Fibroblast of villous mesenchyme (primary cell): ENCODE measurements at regions not wholly inside any gene's neighbourhood (a gene's known extent, or its start where the extent isn't known, plus 50 kb on each side); places are given as distances from the start of the nearest gene placed in this dataset.

ENCODE experiments used
- DNase-seq: peaks from one replicate; pipeline ENCODE4 v3.0.0-alpha.2; 2010; ENCODE audit warnings: low read depth
- H3K4me3 ChIP-seq: 2 replicates; pipeline ENCODE4 v1.5.1; 2011; ENCODE audit warnings: low read depth, mild to moderate bottlenecking, low read length
- CTCF ChIP-seq: IDR thresholded peaks from 2 replicates; pipeline ENCODE4 v1.5.1; 2012; ENCODE audit warnings: low read depth, mild to moderate bottlenecking, low read length; ENCODE audit not compliant: insufficient read depth

DNA sequence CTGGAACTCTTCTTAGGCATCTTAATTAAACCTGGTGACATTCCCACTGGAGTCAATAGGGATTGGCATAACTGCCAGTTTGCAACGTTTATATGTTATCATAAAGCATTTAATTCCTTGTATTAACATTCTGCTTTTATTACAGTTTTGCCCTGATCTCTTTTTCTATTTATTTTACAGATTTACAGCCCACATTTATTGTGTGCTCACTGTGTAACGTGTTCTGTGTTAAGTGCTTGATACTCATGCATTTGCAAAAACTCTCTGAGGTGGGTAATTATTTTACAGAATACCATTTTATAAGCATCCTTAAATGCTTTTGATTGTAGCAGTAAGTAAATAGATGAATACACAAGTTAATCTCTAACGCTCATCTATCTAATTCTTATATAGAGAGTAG, 341.5 kb upstream of the FAR2 start:
- H3K4me3 ChIP-seq = no peak overlapping the region
- no peak for TF ChIP-seq CTCF

DNA sequence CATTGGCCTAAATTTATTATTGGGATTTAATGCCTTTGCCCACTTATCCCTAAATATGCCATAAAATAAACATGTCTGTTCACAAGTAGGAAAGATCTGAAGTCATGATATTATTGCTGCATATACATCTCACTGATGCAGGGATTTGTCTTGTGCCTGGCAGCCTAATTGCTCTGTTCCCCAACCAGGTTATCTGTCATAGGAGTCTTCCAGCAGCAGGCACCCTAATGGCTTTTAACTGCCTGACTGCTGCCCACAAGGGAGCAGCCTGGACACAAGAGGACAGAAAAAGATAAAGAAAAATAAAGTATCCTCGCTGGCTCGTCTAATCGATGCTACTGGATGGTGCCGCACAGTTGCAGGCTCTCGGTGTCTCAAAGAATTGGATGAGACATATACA, 337.6 kb upstream of the FAR2 start:
- no peak for DNase-seq
- no peak for TF ChIP-seq CTCF
- H3K4me3 ChIP-seq = no peak overlapping the region

More for the DNA sequence above, 341.5 kb upstream of the FAR2 start:
- no peak for DNase-seq

GRCh38 chr12:28814246-28814645, 334.8 kb upstream of the FAR2 start:
- H3K4me3 ChIP-seq = no peak overlapping the region
- TF ChIP-seq CTCF = no peak
- DNase-seq = no peak

DNA sequence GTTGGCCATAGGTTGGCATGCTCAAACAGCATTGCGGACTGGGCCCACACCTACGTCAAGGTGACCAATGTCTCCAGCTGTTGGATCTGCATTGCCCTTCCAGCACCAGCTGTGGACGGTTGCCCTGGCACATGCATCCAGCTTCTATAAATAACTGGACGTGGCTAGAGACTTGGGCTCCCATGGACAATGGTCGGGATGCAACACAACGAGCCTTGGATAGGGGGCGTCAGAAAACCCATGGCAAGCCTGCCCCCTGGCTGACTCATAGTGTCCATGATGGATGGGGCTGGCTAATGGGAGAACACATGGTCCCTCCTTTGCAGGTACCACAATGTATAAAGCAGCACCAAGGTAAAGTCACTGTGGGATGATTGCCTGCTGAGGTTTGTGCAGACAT, 331.6 kb upstream of the FAR2 start:
- no peak for DNase-seq
- TF ChIP-seq CTCF = no peak
- no peak overlapping the region for H3K4me3 ChIP-seq

GRCh38 chr12:28824193-28824846, 324.8 kb upstream of the FAR2 start:
- H3K4me3 ChIP-seq = no peak overlapping the region
- DNase-seq = peak; percentile 5
- no peak for TF ChIP-seq CTCF

DNA sequence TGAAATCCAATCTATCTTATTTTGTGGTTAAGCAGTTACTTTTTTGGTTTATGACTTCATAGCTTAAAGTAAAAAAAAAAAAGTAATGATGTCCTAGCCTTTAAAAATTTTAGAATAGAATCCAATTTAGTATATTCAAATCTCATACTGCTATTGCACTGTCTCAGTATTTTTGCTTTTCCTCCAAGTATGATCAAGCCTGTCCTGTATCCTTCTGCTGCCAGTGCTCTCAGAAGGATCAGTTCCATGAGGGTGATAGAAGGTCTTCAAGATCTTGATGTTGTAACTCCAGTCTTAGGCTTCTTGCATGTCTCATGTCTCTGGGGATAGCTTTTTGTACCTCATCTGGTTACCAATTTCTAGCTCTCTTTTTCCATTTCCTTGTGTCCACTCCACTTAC, 324.2 kb upstream of the FAR2 start:
- TF ChIP-seq CTCF = no peak
- H3K4me3 ChIP-seq = no peak overlapping the region
- DNase-seq = no peak

DNA sequence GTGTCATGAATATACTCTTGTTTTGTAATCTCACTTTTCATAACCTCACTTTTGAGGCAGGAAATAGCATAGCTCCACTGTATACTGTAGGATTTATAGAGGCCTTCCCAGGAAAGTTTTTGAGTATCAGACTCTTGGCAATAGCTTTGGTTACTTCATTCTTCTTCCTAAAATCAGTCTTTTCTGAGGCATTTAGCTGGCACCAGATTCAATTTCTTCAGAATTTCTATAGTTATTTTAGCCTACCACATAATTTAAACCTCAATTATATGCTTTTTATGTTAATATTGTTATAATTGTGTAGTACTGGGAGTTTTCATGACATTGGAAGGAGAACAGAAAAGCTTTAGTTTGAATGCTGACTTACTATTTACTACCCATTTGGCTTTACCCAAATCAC, 322.3 kb upstream of the FAR2 start:
- no peak overlapping the region for H3K4me3 ChIP-seq
- no peak for TF ChIP-seq CTCF
- no peak for DNase-seq
